ENCODE measurements at regions not wholly inside any gene's neighbourhood (a gene's known extent, or its start where the extent isn't known, plus 50 kb on each side); places are given as distances from the start of the nearest gene placed in this dataset.

DNA sequence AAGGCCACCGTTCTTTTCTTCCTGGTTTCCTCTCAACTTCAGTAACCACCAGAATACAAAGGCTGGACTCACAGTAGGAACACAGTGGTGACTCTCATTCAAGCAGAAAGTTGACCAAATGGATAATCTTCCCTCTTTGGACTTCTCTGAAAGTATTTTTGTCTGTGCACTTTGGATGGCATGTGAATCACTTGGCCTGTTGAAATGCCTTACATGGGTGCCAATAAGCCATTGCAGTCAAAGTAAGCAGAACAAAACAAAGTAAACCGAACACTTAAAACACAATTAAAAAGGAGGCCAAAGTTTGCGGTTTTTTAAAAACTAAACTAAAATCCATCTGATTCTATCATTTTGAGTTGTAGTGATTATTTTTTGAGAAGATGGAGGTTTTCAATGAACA, 370.1 kb upstream of the DDHD1 start:
- no peaks in the 10 kb centered on the region for H3K79me2 ChIP-seq (ENCODE audit: control insufficient read depth in 1 of 2, insufficient read depth in 2 of 2, low read length in 2 of 2)
- H3K4me2 ChIP-seq (ENCODE audit: insufficient read depth in 1 of 2, low read depth in 2 of 2, low read length in 2 of 2) = no peak overlapping the region
- H3K9me3 ChIP-seq (ENCODE audit: insufficient read depth in 2 of 2, low read depth in 1 of 2, low read length in 1 of 2) = no peaks in the 10 kb centered on the region
- no peak overlapping the region for H2AFZ ChIP-seq (ENCODE audit: low read length)
- H3K56ac ChIP-seq (replicated peaks; ENCODE audit: insufficient read length, low read depth, low read length) = no peak overlapping the region
- H3K4me3 ChIP-seq (ENCODE audit: extremely low read depth in 1 of 4, insufficient read depth in 2 of 4, low read depth in 3 of 4, low read length in 4 of 4) = no peak overlapping the region
- H2BK12ac ChIP-seq (ENCODE audit: low read depth, low read length) = no peak overlapping the region
- H3K9ac ChIP-seq (replicated peaks in 1 of 4; ENCODE audit: extremely low read depth in 1 of 4, low read depth in 3 of 4, low read length in 3 of 4) = no peak overlapping the region
- no peaks in the 10 kb centered on the region; the same call in 1 of the 2 replicates for H3K23me2 ChIP-seq (ENCODE audit: low read depth, low read length)
- no peak overlapping the region for H4K5ac ChIP-seq (ENCODE audit: insufficient read length, low read depth, low read length)
- no peak overlapping the region for H4K8ac ChIP-seq (ENCODE audit: extremely low read depth, insufficient read depth, low read length)
- H4K91ac ChIP-seq (replicated peaks; ENCODE audit: insufficient read length, low read length) = no peak overlapping the region
- H2AK5ac ChIP-seq (ENCODE audit: low read depth, low read length) = no peak overlapping the region
- DNase-seq (ENCODE audit: low read depth in 1 of 2, low spot score in 2 of 2) (no peak), FAIRE-seq (no peak)
- H3K14ac ChIP-seq (ENCODE audit: insufficient read length) = no peak overlapping the region
- no peak overlapping the region for H3K18ac ChIP-seq (ENCODE audit: extremely low read depth, low read length)
- no peak overlapping the region for H2BK120ac ChIP-seq (replicated peaks; ENCODE audit: low read depth, low read length)
- H3K79me1 ChIP-seq (ENCODE audit: low read depth, low read length) = no peaks in the 10 kb centered on the region
- ChIA-PET POLR2A (ENCODE audit: partially characterized antibody) (no interaction called here), CTCF (ENCODE audit: partially characterized antibody) (interaction anchor here (1.1 kb wide), 1 partner anchor 197 kb away, joined by 3 read pairs; no protein-coding TSS in a partner anchor)
- H3K4ac ChIP-seq (replicated peaks; ENCODE audit: insufficient read length, low read depth, low read length) = no peak overlapping the region
- no peak overlapping the region for H2BK20ac ChIP-seq (ENCODE audit: low read length)
- no peaks in the 10 kb centered on the region for H4K20me1 ChIP-seq (replicated peaks in 1 of 2; ENCODE audit: control insufficient read depth in 1 of 2, insufficient read depth in 2 of 2, low read length in 2 of 2)
- no peak overlapping the region for H2BK15ac ChIP-seq (ENCODE audit: low read length)
- no peak overlapping the region for H2BK5ac ChIP-seq (ENCODE audit: low read depth, low read length)
- H3K36me3 ChIP-seq (ENCODE audit: control insufficient read depth in 2 of 4, insufficient read depth in 4 of 4, low read length in 3 of 4) = no peaks in the 10 kb centered on the region
- H3K27me3 ChIP-seq (replicated peaks in 1 of 4; ENCODE audit: control insufficient read depth in 3 of 4, extremely low read depth in 1 of 4, insufficient read depth in 3 of 4, low read length in 3 of 4) = no peaks in the 10 kb centered on the region; a peak in 1 of 7 replicates
- no peaks in the 10 kb centered on the region for H3K4me1 ChIP-seq (replicated peaks in 1 of 4; ENCODE audit: control insufficient read depth in 3 of 4, insufficient read depth in 4 of 4, low read length in 3 of 4)
- H3K27ac ChIP-seq (ENCODE audit: low read depth, low read length) = no peak overlapping the region
- H3K23ac ChIP-seq (ENCODE audit: insufficient read length) = no peak overlapping the region
- 93% methylated on average over 3 of the region's 3 CpGs; no CpG with 5 or more reads in 1 of the 2 experiments for WGBS, 2 experiments (ENCODE audit: extremely low coverage in 1 of 2, insufficient coverage in 1 of 2, insufficient read length in 1 of 2, insufficient replicate concordance in 2 of 2, low coverage in 1 of 2, low lambda C conversion rate in 2 of 2, missing lambda C conversion rate in 1 of 2)
- TF ChIP-seq BACH1 (IDR thresholded peaks at IDR 0.05; ENCODE audit: low read length) (no peak), MAX (IDR thresholded peaks at IDR 0.05) (no peak), PHF8 (conservative IDR thresholded peaks at IDR 0.05; ENCODE audit: low read depth, low read length) (no peak), CHD2 (IDR thresholded peaks at IDR 0.05; ENCODE audit: low read length) (no peak), ATF3 (IDR thresholded peaks at IDR 0.05; ENCODE audit: insufficient read depth, low read depth, low read length) (no peak), SUZ12 (IDR thresholded peaks at IDR 0.05; ENCODE audit: low read length) (no peak), BCL11A (IDR thresholded peaks at IDR 0.05; ENCODE audit: low read depth in 2 of 2, low read length in 2 of 2) (no peak), KDM1A (IDR thresholded peaks at IDR 0.05; ENCODE audit: borderline replicate concordance, low read length) (no peak)
- TF ChIP-seq, protein P1, sequence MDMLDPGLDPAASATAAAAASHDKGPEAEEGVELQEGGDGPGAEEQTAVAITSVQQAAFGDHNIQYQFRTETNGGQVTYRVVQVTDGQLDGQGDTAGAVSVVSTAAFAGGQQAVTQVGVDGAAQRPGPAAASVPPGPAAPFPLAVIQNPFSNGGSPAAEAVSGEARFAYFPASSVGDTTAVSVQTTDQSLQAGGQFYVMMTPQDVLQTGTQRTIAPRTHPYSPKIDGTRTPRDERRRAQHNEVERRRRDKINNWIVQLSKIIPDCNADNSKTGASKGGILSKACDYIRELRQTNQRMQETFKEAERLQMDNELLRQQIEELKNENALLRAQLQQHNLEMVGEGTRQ (IDR thresholded peaks at IDR 0.05; ENCODE audit: low read length) = no peak

Data from H1 (cell line).